Nephron progenitor cell (in vitro differentiated cells): ENCODE measurements at regions not wholly inside any gene's neighbourhood (a gene's known extent, or its start where the extent isn't known, plus 50 kb on each side); places are given as distances from the start of the nearest gene placed in this dataset.
A peak's percentile ranks its signal among the peaks of the same experiment; 100 is the strongest.

Experiments
- DNase-seq: peaks from one replicate; pipeline ENCODE4 v3.0.0; 2021
- H3K27ac Mint-ChIP-seq: 2 replicates; pipeline ENCODE4 v1.8.0; 2021; ENCODE audit warnings: mild to moderate bottlenecking, moderate library complexity, mixed read lengths
- H3K27me3 Mint-ChIP-seq: 2 replicates; pipeline ENCODE4 v1.8.0; 2021; ENCODE audit warnings: mild to moderate bottlenecking, low read depth, mixed read lengths; ENCODE audit not compliant: poor library complexity
- H3K36me3 Mint-ChIP-seq: 2 replicates; pipeline ENCODE4 v1.8.0; 2021; ENCODE audit warnings: low read depth, mixed read lengths
- H3K4me1 Mint-ChIP-seq: 2 replicates; pipeline ENCODE4 v1.8.0; 2021; ENCODE audit warnings: mixed read lengths
- H3K4me3 Mint-ChIP-seq: 2 replicates; pipeline ENCODE4 v1.8.0; 2021; ENCODE audit warnings: mild to moderate bottlenecking, moderate library complexity, mixed read lengths
- H3K9me3 Mint-ChIP-seq: 2 replicates; pipeline ENCODE4 v1.8.0; 2021; ENCODE audit warnings: mild to moderate bottlenecking, moderate library complexity, mixed read lengths
- TF ChIP-seq, protein P1 (sequence below): fragments of 200-600 bp; sonication (generic); IDR thresholded peaks from 2 replicates; pipeline ENCODE4 v1.5.0; 2021; ENCODE audit warnings: antibody characterized with exemption

DNA sequence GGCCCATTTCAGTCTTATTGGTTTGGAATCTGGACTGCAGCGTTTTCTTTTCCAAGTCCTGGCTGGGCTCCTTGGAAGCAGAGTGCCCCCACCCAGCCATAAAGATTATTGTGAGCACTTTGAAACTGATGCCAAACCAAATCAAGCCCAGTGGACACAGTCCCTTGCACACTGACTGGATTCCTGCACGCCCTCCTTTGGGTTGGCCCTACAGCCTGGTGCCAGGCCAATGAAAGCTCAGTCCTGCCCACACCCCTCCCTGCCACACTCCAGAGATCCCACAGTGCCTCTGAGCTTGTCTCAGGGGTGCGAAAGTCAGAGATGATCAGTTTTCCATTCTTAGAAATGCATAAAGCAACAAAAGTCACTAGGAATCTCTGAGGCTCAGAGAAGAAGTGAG lies 181.9 kb downstream of the CETN3 start:
- Mint-ChIP-seq H3K9me3 (no peaks in the 10 kb centered on the region), H3K4me1 (peaks cover 24% of the 10 kb centered on the region), H3K4me3 (no peak overlapping the region), H3K27ac (peak overlapping the region; percentile 10), H3K36me3 (no peaks in the 10 kb centered on the region), H3K27me3 (no peaks in the 10 kb centered on the region)
- TF ChIP-seq, protein P1, sequence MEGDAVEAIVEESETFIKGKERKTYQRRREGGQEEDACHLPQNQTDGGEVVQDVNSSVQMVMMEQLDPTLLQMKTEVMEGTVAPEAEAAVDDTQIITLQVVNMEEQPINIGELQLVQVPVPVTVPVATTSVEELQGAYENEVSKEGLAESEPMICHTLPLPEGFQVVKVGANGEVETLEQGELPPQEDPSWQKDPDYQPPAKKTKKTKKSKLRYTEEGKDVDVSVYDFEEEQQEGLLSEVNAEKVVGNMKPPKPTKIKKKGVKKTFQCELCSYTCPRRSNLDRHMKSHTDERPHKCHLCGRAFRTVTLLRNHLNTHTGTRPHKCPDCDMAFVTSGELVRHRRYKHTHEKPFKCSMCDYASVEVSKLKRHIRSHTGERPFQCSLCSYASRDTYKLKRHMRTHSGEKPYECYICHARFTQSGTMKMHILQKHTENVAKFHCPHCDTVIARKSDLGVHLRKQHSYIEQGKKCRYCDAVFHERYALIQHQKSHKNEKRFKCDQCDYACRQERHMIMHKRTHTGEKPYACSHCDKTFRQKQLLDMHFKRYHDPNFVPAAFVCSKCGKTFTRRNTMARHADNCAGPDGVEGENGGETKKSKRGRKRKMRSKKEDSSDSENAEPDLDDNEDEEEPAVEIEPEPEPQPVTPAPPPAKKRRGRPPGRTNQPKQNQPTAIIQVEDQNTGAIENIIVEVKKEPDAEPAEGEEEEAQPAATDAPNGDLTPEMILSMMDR = no peak
- DNase-seq = peak; percentile 5

DNA sequence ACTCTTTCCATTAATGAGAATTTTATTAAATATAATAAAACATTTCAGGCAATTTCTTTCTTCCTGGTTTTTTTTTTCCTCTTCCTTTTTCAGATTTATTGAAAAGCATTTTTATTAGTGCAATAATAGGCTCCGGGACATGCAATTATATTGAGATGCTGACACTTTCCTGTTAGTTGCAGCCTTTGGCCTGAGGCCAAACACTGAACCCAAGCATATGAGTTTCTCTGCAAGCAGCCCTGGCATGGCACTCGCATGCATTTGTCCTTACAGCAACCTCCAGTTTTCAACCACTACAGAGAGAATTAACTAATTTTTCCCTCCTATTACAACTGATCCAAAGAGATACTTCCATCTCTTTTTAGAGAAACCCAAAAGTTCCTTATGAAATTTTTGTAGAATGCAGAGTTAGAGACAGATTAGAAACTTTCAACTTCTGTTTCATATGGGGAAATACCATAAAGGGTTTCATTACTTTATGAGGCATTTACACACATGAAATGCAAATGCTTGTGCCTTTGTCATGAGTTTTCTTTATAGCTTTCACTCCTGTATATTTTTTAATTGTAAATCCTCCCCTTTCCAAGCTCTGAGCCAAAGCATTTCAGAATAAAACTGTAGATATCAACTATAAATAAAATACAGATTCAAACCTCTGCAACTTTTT lies 183.0 kb downstream of the CETN3 start:
- DNase-seq = no peak
- TF ChIP-seq, protein P1 = no peak
- H3K4me1 Mint-ChIP-seq = peaks cover 24% of the 10 kb centered on the region
- H3K27me3 Mint-ChIP-seq = no peaks in the 10 kb centered on the region
- no peak overlapping the region for H3K27ac Mint-ChIP-seq
- H3K4me3 Mint-ChIP-seq = no peak overlapping the region
- H3K9me3 Mint-ChIP-seq = no peaks in the 10 kb centered on the region
- H3K36me3 Mint-ChIP-seq = no peaks in the 10 kb centered on the region

DNA sequence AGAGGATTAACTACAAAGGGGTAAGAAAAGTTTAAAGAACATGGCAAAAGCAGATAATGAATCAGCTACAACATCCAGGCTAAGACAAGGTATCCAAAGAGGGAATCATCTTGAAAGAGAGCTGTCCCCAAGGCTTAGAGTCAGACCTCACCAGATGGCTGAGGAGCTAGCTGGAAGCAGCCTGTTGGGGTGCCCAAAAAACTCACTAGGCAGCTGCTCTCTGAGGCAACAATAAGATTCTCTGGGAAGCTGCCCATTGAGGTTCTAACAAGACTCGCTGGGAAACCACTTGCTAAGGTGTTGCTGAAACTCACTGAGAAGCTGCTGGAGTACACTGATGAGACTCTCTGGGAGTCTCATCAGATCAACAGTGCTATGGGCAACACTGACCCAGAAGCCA lies 185.2 kb downstream of the CETN3 start:
- Mint-ChIP-seq H3K9me3 (no peaks in the 10 kb centered on the region), H3K27me3 (no peaks in the 10 kb centered on the region), H3K27ac (no peak overlapping the region), H3K4me3 (no peak overlapping the region), H3K4me1 (peaks cover 24% of the 10 kb centered on the region), H3K36me3 (no peaks in the 10 kb centered on the region)
- TF ChIP-seq, protein P1 = no peak
- DNase-seq = no peak

DNA sequence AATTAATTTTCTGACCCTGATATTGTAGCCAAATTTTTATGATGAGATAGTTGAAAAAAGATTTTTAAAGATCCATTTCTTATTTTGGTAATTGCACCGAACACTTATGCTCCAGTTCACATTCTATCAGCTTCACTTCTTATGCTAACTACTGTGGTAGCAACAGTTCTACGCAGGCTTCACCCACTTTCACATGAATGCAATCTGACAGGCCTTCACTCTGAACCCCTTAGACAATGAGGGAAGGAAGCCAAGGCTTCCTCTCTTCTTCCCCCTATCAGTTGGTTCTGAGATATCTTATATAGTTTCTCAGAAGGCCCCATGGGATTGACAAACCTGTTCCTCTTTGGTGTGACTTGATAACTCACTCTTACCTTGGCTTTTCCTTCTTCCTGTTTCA lies 185.8 kb downstream of the CETN3 start:
- DNase-seq = no peak
- Mint-ChIP-seq H3K4me3 (no peak overlapping the region), H3K27me3 (no peaks in the 10 kb centered on the region), H3K27ac (no peak overlapping the region), H3K36me3 (no peaks in the 10 kb centered on the region), H3K9me3 (no peaks in the 10 kb centered on the region), H3K4me1 (peaks cover 24% of the 10 kb centered on the region)
- TF ChIP-seq, protein P1 = no peak

DNA sequence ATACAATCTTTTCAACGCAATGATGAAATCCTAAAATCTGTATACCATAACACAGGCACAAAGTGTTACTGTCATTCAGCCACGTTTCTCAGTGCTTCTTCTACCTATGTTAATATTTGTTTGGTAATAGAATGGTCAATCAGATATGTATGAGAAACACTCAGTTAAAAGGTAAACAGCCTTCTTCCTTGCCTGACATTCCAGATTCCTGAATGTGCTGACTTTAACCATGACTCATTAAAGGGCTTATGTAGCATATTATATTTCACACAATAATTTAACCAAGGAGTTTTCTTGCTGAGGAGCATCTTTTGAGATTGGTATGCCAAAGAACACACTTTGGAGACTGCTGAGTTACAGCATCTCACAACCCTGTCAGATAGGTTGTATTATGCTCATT lies 187.6 kb downstream of the CETN3 start:
- peaks cover 4% of the 10 kb centered on the region for H3K9me3 Mint-ChIP-seq
- TF ChIP-seq, protein P1 = no peak
- H3K36me3 Mint-ChIP-seq = no peaks in the 10 kb centered on the region
- no peak for DNase-seq
- H3K4me3 Mint-ChIP-seq = no peak overlapping the region
- no peak overlapping the region for H3K27ac Mint-ChIP-seq
- peaks cover 7% of the 10 kb centered on the region for H3K4me1 Mint-ChIP-seq
- H3K27me3 Mint-ChIP-seq = no peaks in the 10 kb centered on the region

DNA sequence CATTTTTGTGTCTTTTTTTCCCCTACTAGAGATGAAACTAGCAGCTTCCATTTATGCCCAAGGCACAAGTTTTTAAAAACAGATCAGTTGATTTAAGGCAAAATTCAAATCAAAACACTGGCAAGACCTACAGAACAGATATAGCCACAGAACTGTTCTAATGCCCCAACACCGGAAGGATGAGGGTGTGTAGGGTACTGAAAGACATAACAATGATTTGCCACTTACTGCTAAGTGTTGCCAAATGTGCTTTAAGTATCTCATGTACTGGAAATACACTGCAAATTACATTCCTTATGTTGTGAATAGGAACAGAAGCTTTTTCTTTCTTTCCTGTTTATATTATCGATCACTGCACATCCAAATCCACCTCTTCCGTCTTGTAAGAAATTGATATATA lies 189.0 kb downstream of the CETN3 start:
- no peak for DNase-seq
- Mint-ChIP-seq H3K9me3 (peaks cover 10% of the 10 kb centered on the region), H3K27ac (no peak overlapping the region), H3K4me1 (no peaks in the 10 kb centered on the region), H3K36me3 (no peaks in the 10 kb centered on the region), H3K4me3 (no peak overlapping the region), H3K27me3 (no peaks in the 10 kb centered on the region)
- TF ChIP-seq, protein P1 = no peak
